ENCODE measurements at regions not wholly inside any gene's neighbourhood (a gene's known extent, or its start where the extent isn't known, plus 50 kb on each side); places are given as distances from the start of the nearest gene placed in this dataset.
"Not testable (repeated sequence)": the region's sequence is repeated elsewhere in the genome, so short reads cannot be mapped to it uniquely, and the experiment has no call there.

DNA sequence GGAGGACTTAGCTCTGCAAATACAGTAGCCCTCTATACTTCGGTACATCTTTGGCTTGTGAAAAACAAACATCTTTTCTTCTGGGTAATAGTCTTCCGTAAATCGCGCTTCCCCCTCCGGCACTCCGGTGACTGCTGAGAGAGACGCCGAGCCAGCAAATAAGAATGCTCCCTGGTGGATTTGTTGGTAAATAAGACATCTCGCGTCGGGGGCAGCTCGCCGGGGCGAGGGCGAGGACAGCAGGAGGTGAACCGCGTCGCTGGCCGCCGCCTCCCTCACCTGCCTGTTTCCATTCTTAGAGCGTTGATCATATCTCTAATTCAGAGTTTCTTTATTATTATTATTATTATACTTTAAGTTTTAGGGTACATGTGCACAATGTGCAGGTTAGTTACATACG, 117.6 kb downstream of the PMAIP1 start:
- FAIRE-seq (no peak), DNase-seq (ENCODE audit: extremely low read depth in 1 of 4, low spot score in 3 of 4) (no peak), ATAC-seq (no peak)
- 23% methylated on average over 4 of the region's 22 CpGs for WGBS (ENCODE audit: insufficient coverage, low coverage, missing lambda C conversion rate)
- Histone ChIP-seq H3K4me3 (no peak overlapping the region), H3K27ac (ENCODE audit: extremely low read depth, low read depth, low read length) (no peak overlapping the region), H3K79me2 (ENCODE audit: control insufficient read depth, insufficient read depth, low read length) (no peaks in the 10 kb centered on the region), H3K4me2 (ENCODE audit: insufficient read depth, low read length) (no peak overlapping the region), H3K9me3 (replicated peaks; ENCODE audit: control insufficient read depth, insufficient read depth, low read depth, low read length) (no peaks in the 10 kb centered on the region), H3K36me3 (ENCODE audit: control insufficient read depth, insufficient read depth, low read length) (no peaks in the 10 kb centered on the region), H3K27me3 (ENCODE audit: control insufficient read depth in 2 of 2, insufficient read depth in 2 of 2, low read length in 2 of 2) (no peaks in the 10 kb centered on the region), H3K4me1 (replicated peaks in 1 of 2; ENCODE audit: control insufficient read depth in 2 of 2, insufficient read depth in 2 of 2, low read length in 2 of 2) (no peaks in the 10 kb centered on the region), H3K9me1 (ENCODE audit: control insufficient read depth, insufficient read depth, low read length) (no peaks in the 10 kb centered on the region), H2AFZ (ENCODE audit: low read depth, low read length) (no peak overlapping the region), H4K20me1 (replicated peaks; ENCODE audit: control insufficient read depth, insufficient read depth, low read length) (no peaks in the 10 kb centered on the region), H3K9ac (ENCODE audit: insufficient read depth in 1 of 2, low read depth in 2 of 2, low read length in 2 of 2) (no peak overlapping the region)
- TF ChIP-seq ZFP30 (CRISPR knock-in tag; IDR thresholded peaks at IDR 0.05; ENCODE audit: borderline replicate concordance), result no peak
- no peak for TF ChIP-seq SMAD2 (IDR thresholded peaks at IDR 0.05; ENCODE audit: low read depth, low read length)
- TF ChIP-seq EHMT2 (IDR thresholded peaks at IDR 0.05), result no peak
- no peak for TF ChIP-seq TEAD1 (CRISPR knock-in tag; IDR thresholded peaks at IDR 0.05)
- no peak for TF ChIP-seq HMG20A (CRISPR knock-in tag; conservative IDR thresholded peaks at IDR 0.05)
- TF ChIP-seq TCFL5 (CRISPR knock-in tag; conservative IDR thresholded peaks at IDR 0.05), result no peak
- no peak for TF ChIP-seq NFIC (IDR thresholded peaks at IDR 0.05)
- TF ChIP-seq RBM34 (IDR thresholded peaks at IDR 0.05; ENCODE audit: borderline replicate concordance, insufficient read depth, low read length), result no peak
- no peak for TF ChIP-seq COPS2 (conservative IDR thresholded peaks at IDR 0.05)
- TF ChIP-seq YY1 (IDR thresholded peaks at IDR 0.05; ENCODE audit: borderline replicate concordance in 1 of 3, control insufficient read depth in 1 of 3, extremely low read depth in 1 of 3, insufficient read depth in 3 of 3, insufficient read length in 1 of 3, insufficient replicate concordance in 2 of 3, low read depth in 1 of 3, low read length in 2 of 3), result no peak
- intact Hi-C loops (cut with micrococcal nuclease) (no loop called here), in situ Hi-C loops (cut with MboI) (no loop called here)
- POLR2A ChIA-PET, result no interaction called here
- BruUV-seq (replicated peaks), result no TSS peak
- CTCF ChIA-PET (ENCODE audit: low intra/inter-chr PET ratio), result no interaction called here

DNA sequence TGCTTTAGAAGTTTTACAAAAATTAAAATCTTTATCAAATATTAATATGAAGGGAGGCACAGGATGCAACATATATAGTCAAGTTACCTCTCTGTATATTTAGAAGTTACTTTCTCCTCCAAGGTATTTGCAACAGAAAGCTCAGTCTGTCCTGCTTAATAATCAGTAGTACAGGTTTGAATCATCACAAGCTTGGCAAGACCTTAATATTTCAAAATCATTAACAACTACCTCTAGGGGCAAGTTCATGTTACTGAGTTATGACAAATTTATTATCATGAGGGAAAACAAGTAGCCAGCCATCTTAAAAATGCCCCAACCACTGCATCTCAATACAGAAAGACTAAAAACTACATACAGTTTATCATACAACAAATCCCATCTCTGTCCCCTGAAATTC, 116.0 kb downstream of the PMAIP1 start:
- H3K27ac ChIP-seq (ENCODE audit: extremely low read depth, low read depth, low read length); H3K4me3 ChIP-seq; in situ Hi-C loops (cut with MboI); H3K36me3 ChIP-seq (ENCODE audit: control insufficient read depth, insufficient read depth, low read length); intact Hi-C loops (cut with micrococcal nuclease); H3K9ac ChIP-seq (ENCODE audit: insufficient read depth in 1 of 2, low read depth in 2 of 2, low read length in 2 of 2); H3K79me2 ChIP-seq (ENCODE audit: control insufficient read depth, insufficient read depth, low read length); CTCF ChIA-PET (ENCODE audit: low intra/inter-chr PET ratio); ATAC-seq; FAIRE-seq; H3K9me1 ChIP-seq (ENCODE audit: control insufficient read depth, insufficient read depth, low read length); H3K4me2 ChIP-seq (ENCODE audit: insufficient read depth, low read length); H4K20me1 ChIP-seq (replicated peaks; ENCODE audit: control insufficient read depth, insufficient read depth, low read length); DNase-seq (ENCODE audit: extremely low read depth in 1 of 4, low spot score in 3 of 4); H3K4me1 ChIP-seq (replicated peaks in 1 of 2; ENCODE audit: control insufficient read depth in 2 of 2, insufficient read depth in 2 of 2, low read length in 2 of 2); H2AFZ ChIP-seq (ENCODE audit: low read depth, low read length); BruUV-seq (replicated peaks); H3K27me3 ChIP-seq (ENCODE audit: control insufficient read depth in 2 of 2, insufficient read depth in 2 of 2, low read length in 2 of 2); H3K9me3 ChIP-seq (replicated peaks; ENCODE audit: control insufficient read depth, insufficient read depth, low read depth, low read length): not testable (repeated sequence)
- POLR2A ChIA-PET, result interaction anchor here (0.5 kb wide), 1 partner anchor 117 kb away, joined by 3 read pairs; no protein-coding TSS in a partner anchor

DNA sequence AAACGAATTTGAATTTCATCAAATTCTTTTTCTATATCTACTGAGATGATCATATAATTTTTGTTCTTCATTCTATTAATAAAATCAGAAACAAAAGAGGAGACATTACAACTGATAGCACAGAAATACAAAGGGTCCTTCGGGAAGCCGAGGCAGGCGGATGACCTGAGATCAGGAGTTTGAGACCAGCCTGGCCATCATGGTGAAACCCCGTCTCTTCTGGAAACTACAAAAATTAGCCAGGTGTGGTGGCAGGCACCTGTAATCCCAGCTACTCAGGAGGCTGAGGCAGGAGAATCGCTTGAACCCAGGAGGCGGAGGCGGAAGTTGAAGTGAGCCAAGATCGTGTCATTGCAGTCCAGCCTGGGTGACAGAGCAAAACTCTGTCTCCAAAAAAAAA, 113.4 kb downstream of the PMAIP1 start:
- H3K9me3 ChIP-seq (replicated peaks; ENCODE audit: control insufficient read depth, insufficient read depth, low read depth, low read length); H3K4me1 ChIP-seq (replicated peaks in 1 of 2; ENCODE audit: control insufficient read depth in 2 of 2, insufficient read depth in 2 of 2, low read length in 2 of 2); DNase-seq (ENCODE audit: extremely low read depth in 1 of 4, low spot score in 3 of 4); H3K4me3 ChIP-seq; intact Hi-C loops (cut with micrococcal nuclease); H3K36me3 ChIP-seq (ENCODE audit: control insufficient read depth, insufficient read depth, low read length); H3K9ac ChIP-seq (ENCODE audit: insufficient read depth in 1 of 2, low read depth in 2 of 2, low read length in 2 of 2); BruUV-seq (replicated peaks); H4K20me1 ChIP-seq (replicated peaks; ENCODE audit: control insufficient read depth, insufficient read depth, low read length); H3K79me2 ChIP-seq (ENCODE audit: control insufficient read depth, insufficient read depth, low read length); POLR2A ChIA-PET; H3K27me3 ChIP-seq (ENCODE audit: control insufficient read depth in 2 of 2, insufficient read depth in 2 of 2, low read length in 2 of 2); CTCF ChIA-PET (ENCODE audit: low intra/inter-chr PET ratio); in situ Hi-C loops (cut with MboI); H3K4me2 ChIP-seq (ENCODE audit: insufficient read depth, low read length); FAIRE-seq; H3K9me1 ChIP-seq (ENCODE audit: control insufficient read depth, insufficient read depth, low read length); H3K27ac ChIP-seq (ENCODE audit: extremely low read depth, low read depth, low read length); ATAC-seq; H2AFZ ChIP-seq (ENCODE audit: low read depth, low read length): not testable (repeated sequence)
- WGBS (ENCODE audit: insufficient coverage, low coverage, missing lambda C conversion rate), result 32% methylated on average over 5 of the region's 9 CpGs

Measured in K562 (cell line).